Tibial artery (tissue), 4 donors: ENCODE measurements at regions not wholly inside any gene's neighbourhood (a gene's known extent, or its start where the extent isn't known, plus 50 kb on each side); places are given as distances from the start of the nearest gene placed in this dataset.

ENCODE experiments used
- DNase-seq, 2 donors: peaks; one replicate each; pipeline ENCODE4 v3.0.0-alpha.2; 2019
- H3K27ac ChIP-seq, 2 donors: fragments of 200-600 bp; sonication (generic) in 1 of 2; 1 replicate in 1 of 2; 2 replicates in 1 of 2; pipeline ENCODE4 v1.5.1; 2018 to 2019; ENCODE audit warnings: mild to moderate bottlenecking in 1 of 2
- H3K27me3 ChIP-seq, 2 donors: fragments of 200-600 bp; sonication (generic) in 1 of 2; one replicate each; pipeline versions ENCODE4 v1.5.1 to v1.6.0; 2016 to 2019
- H3K36me3 ChIP-seq, 3 donors: fragments of 200-600 bp; sonication (generic) in 2 of 3; one replicate each; pipeline ENCODE4 v1.5.1; 2016 to 2019; ENCODE audit warnings: mild to moderate bottlenecking in 2 of 3
- H3K4me1 ChIP-seq, 4 donors: fragments of 200-600 bp; sonication (generic) in 2 of 4; 1 replicate in 3 of 4; 2 replicates in 1 of 4; pipeline ENCODE4 v1.5.1; 2016 to 2019
- H3K4me3 ChIP-seq, 2 donors: fragments of 200-600 bp; sonication (generic) in 1 of 2; 1 replicate in 1 of 2; 2 replicates in 1 of 2; pipeline ENCODE4 v1.5.1; 2018 to 2019; ENCODE audit warnings: mild to moderate bottlenecking in 2 of 2
- H3K9me3 ChIP-seq, 3 donors: fragments of 200-600 bp; sonication (generic) in 1 of 3; one replicate each; pipeline ENCODE4 v1.5.1; 2016 to 2019
- CTCF ChIP-seq, 2 experiments: fragments of 200-600 bp in 1 of 2; fragments of 450-650 bp in 1 of 2; IDR thresholded peaks; one replicate each; pipeline ENCODE4 v1.5.1; 2017 to 2019; ENCODE audit warnings: antibody characterized with exemption in 2 of 2, mild to moderate bottlenecking in 1 of 2, moderate library complexity in 1 of 2
- intact Hi-C: fragments of 100-400 bp; cut with DNase I; formaldehyde crosslinking; loops from one replicate; pipeline ENCODE4 v1.15.0; 2023; ENCODE audit warnings: low total_unique reads

GRCh38 chr4:28360681-28361080 lies 1500.0 kb downstream of the STIM2 start:
- H3K36me3 ChIP-seq = no peaks in the 10 kb centered on the region
- H3K4me1 ChIP-seq = no peaks in the 10 kb centered on the region
- H3K27ac ChIP-seq = no peak overlapping the region
- TF ChIP-seq CTCF (IDR thresholded peaks at IDR 0.05) = no peak
- H3K4me3 ChIP-seq = no peak overlapping the region
- H3K9me3 ChIP-seq = no peaks in the 10 kb centered on the region
- intact Hi-C loops = no loop called here
- H3K27me3 ChIP-seq = no peaks in the 10 kb centered on the region
- no peak for DNase-seq

GRCh38 chr4:28362169-28362568 lies 1501.5 kb downstream of the STIM2 start:
- H3K27me3 ChIP-seq = no peaks in the 10 kb centered on the region
- intact Hi-C loops = no loop called here

GRCh38 chr4:28369499-28369898 lies 1508.9 kb downstream of the STIM2 start:
- H3K27me3 ChIP-seq = no peaks in the 10 kb centered on the region
- H3K4me1 ChIP-seq = no peaks in the 10 kb centered on the region
- H3K36me3 ChIP-seq = no peaks in the 10 kb centered on the region
- no peak overlapping the region for H3K4me3 ChIP-seq
- H3K27ac ChIP-seq = no peak overlapping the region
- H3K9me3 ChIP-seq = no peaks in the 10 kb centered on the region
- no peak for DNase-seq
- no peak for TF ChIP-seq CTCF (IDR thresholded peaks at IDR 0.05)
- intact Hi-C loops = no loop called here

More at GRCh38 chr4:28362169-28362568, 1501.5 kb downstream of the STIM2 start:
- no peak overlapping the region for H3K27ac ChIP-seq
- no peaks in the 10 kb centered on the region for H3K4me1 ChIP-seq
- no peak for DNase-seq
- no peaks in the 10 kb centered on the region for H3K9me3 ChIP-seq
- no peak for TF ChIP-seq CTCF (IDR thresholded peaks at IDR 0.05)
- H3K36me3 ChIP-seq = no peaks in the 10 kb centered on the region
- H3K4me3 ChIP-seq = no peak overlapping the region

- Histone ChIP-seq H3K9me3 (no peaks in the 10 kb centered on the region), H3K4me1 (no peaks in the 10 kb centered on the region), H3K4me3 (no peak overlapping the region), H3K27me3 (no peaks in the 10 kb centered on the region), H3K27ac (no peak overlapping the region), H3K36me3 (no peaks in the 10 kb centered on the region)
- intact Hi-C loops = no loop called here
- no peak for DNase-seq
- TF ChIP-seq CTCF (IDR thresholded peaks at IDR 0.05) = no peak
Observed at GRCh38 chr4:28373191-28373590, 1512.5 kb downstream of the STIM2 start.

- Histone ChIP-seq H3K27me3 (no peaks in the 10 kb centered on the region), H3K4me1 (no peaks in the 10 kb centered on the region), H3K27ac (no peak overlapping the region), H3K36me3 (no peaks in the 10 kb centered on the region), H3K4me3 (no peak overlapping the region), H3K9me3 (no peaks in the 10 kb centered on the region)
- intact Hi-C loops = no loop called here
- DNase-seq = no peak
- TF ChIP-seq CTCF (IDR thresholded peaks at IDR 0.05) = no peak
Observed at GRCh38 chr4:28373601-28374000, 1513.0 kb downstream of the STIM2 start.
